Ovary (tissue), 7 donors: ENCODE measurements at regions not wholly inside any gene's neighbourhood (a gene's known extent, or its start where the extent isn't known, plus 50 kb on each side); places are given as distances from the start of the nearest gene placed in this dataset.

ENCODE experiments used
- DNase-seq, 5 donors: peaks; one replicate each; pipeline ENCODE4 v3.0.0-alpha.2; 2019 to 2020
- H3K27ac ChIP-seq, 2 donors: fragments of 200-600 bp; one replicate each; pipeline versions ENCODE4 v1.5.1 to v1.8.0; 2019 to 2022
- H3K27me3 ChIP-seq: fragments of 200-600 bp; one replicate; pipeline ENCODE4 v1.8.0; 2022
- H3K36me3 ChIP-seq: fragments of 200-600 bp; sonication (generic); one replicate; pipeline ENCODE4 v1.5.1; 2019
- H3K4me1 ChIP-seq: one replicate; pipeline ENCODE4 v1.8.1; 2013; ENCODE audit warnings: mild to moderate bottlenecking, moderate library complexity; ENCODE audit not compliant: insufficient read depth
- H3K4me3 ChIP-seq: fragments of 200-600 bp; sonication (generic); one replicate; pipeline ENCODE4 v1.5.1; 2017
- H3K9me3 ChIP-seq, 2 donors: fragments of 200-600 bp in 1 of 2; sonication (generic) in 1 of 2; one replicate each; pipeline versions ENCODE4 v1.5.1 to v1.8.1; 2013 to 2019; ENCODE audit warnings: mild to moderate bottlenecking in 1 of 2, moderate library complexity in 1 of 2
- CTCF ChIP-seq, 3 donors: fragments of 450-650 bp in 2 of 3; fragments of 200-600 bp in 1 of 3; IDR thresholded peaks; one replicate each; pipeline versions ENCODE4 v1.5.1 to v1.8.0; 2016 to 2022; ENCODE audit warnings: antibody characterized with exemption in 3 of 3, mild to moderate bottlenecking in 1 of 3
- EP300 ChIP-seq: sonication (generic); formaldehyde crosslinking; IDR thresholded peaks from one replicate; pipeline ENCODE4 v1.6.1; 2017; ENCODE audit warnings: antibody characterized with exemption
- POLR2A ChIP-seq: fragments of 450-650 bp; IDR thresholded peaks from one replicate; pipeline ENCODE4 v1.6.1; 2017; ENCODE audit warnings: antibody characterized with exemption, mild to moderate bottlenecking, moderate library complexity
- WGBS, 3 donors: extraction: QIAGEN DNeasy Blood & Tissue Kit in 1 of 3; methylation state at CpG; one replicate each; pipeline versions ENCODE4 v1.1.5 to v1.1.7; 2013 to 2017; 5-methylcytosine and 5-hydroxymethylcytosine counted together
- intact Hi-C, 4 donors: fragments of 100-400 bp; cut with DNase I; formaldehyde crosslinking; loops; one replicate each; pipeline versions ENCODE4 v1.11.0 to v1.15.1; 2022 to 2023
- donor health status: DM: no; HTN: no; CAD: no; lungs with moderate emphysema.
- donor health status: DM: no; HTN: no; CAD: no.
- donor health status: Bipolar disorder and iron deficiency.
- donor health status: DM: no; HTN: no; CAD: no.
- donor health status: DM: yes; HTN: yes; CAD: no.

- DNase-seq, result no peak
- intact Hi-C loops, result no loop called here
- Histone ChIP-seq H3K36me3 (no peaks in the 10 kb centered on the region), H3K27me3 (no peaks in the 10 kb centered on the region), H3K4me1 (no peaks in the 10 kb centered on the region), H3K4me3 (no peak overlapping the region), H3K9me3 (no peaks in the 10 kb centered on the region), H3K27ac (no peak overlapping the region)
- TF ChIP-seq POLR2A, result no peak
- TF ChIP-seq EP300, result no peak
- no peak for TF ChIP-seq CTCF (IDR thresholded peaks at IDR 0.05)
- 32 to 46% (median 43%) methylated on average over 8 of the region's 8 CpGs for WGBS, 3 donors
Measured at GRCh38 chr13:22062478-22063205, 391.8 kb downstream of the FGF9 start.

GRCh38 chr13:22063416-22064124 is 392.7 kb downstream of the FGF9 start:
- Histone ChIP-seq H3K4me1 (no peaks in the 10 kb centered on the region), H3K27ac (no peak overlapping the region), H3K27me3 (no peaks in the 10 kb centered on the region), H3K4me3 (no peak overlapping the region), H3K36me3 (no peaks in the 10 kb centered on the region), H3K9me3 (no peaks in the 10 kb centered on the region)
- intact Hi-C loops, result no loop called here
- no peak for DNase-seq
- TF ChIP-seq CTCF (IDR thresholded peaks at IDR 0.05) (no peak), POLR2A (no peak), EP300 (no peak)
- WGBS, 3 donors, result 86 to 92% (median 87%) methylated on average over 23 of the region's 23 CpGs

DNA sequence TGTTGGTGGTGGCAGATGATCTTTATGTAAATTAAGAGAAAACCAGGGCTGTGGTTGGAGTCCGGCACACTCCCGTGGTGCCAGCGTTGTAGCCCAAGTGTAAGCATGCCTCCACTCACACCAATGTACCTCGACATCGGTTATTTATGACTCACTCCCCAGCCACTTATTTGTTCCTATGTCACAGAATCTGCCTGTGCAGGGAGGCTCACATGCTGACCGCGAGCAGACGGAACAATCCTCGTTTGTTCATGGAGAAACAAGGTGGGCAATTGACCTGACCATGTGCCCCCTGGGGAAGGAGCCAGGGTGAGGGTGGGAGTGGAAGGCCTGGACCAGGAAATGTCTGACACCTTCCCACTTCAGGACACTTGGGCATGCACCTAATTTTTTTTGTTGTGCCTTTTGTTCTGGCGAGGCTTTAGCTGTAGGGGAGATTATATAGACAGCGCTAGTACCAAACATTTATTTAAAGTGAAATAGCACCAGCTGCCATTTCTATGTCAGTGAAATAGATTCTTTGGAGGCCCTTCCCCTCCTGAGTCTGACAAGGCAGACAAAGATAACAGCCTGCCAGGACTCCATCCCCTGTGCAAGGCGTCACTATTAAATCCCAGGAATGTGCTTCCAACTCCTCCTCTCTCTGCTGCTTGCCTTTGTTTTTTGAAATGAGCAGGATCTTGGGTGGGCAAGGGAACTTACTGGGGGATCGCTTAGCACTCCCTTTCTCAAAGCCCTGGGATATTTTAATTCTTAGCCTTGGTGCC is 394.2 kb downstream of the FGF9 start:
- Histone ChIP-seq H3K4me3 (no peak overlapping the region), H3K36me3 (no peaks in the 10 kb centered on the region), H3K9me3 (no peaks in the 10 kb centered on the region), H3K4me1 (no peaks in the 10 kb centered on the region), H3K27ac (no peak overlapping the region), H3K27me3 (no peaks in the 10 kb centered on the region)
- no peak for DNase-seq
- TF ChIP-seq EP300, result no peak
- no peak for TF ChIP-seq CTCF (IDR thresholded peaks at IDR 0.05)
- no peak for TF ChIP-seq POLR2A
- whole genome bisulfite sequencing, 3 donors, result 40 to 48% (median 42%) methylated on average over 13 of the region's 13 CpGs
- intact Hi-C loops, result no loop called here

DNA sequence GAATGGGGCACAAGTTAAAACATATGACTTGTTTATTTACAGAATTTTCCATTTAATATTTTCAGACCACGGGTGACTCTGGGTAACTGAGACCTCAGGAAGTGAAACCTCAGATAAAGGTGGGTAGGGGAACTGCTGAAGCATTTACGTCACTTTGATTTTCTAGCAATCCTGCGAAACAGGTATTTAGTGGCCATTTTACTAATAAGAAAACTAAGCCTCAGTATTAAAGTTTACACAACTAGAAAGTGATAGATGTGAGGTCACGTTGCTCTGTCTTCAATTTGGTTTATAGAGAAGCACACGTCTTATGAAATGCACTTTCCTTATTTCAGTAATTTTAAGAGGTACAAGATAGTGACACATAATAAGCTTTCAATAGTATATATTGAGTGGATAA is 402.8 kb downstream of the FGF9 start:
- H3K9me3 ChIP-seq, result no peaks in the 10 kb centered on the region

More for the DNA sequence above, 402.8 kb downstream of the FGF9 start:
- intact Hi-C loops, result no loop called here
- Histone ChIP-seq H3K36me3 (no peaks in the 10 kb centered on the region), H3K27me3 (no peaks in the 10 kb centered on the region), H3K4me3 (no peak overlapping the region), H3K27ac (no peak overlapping the region), H3K4me1 (no peaks in the 10 kb centered on the region)
- no peak for DNase-seq
- WGBS, 3 donors, result 68 to 74% (median 71%) methylated on average over 5 of the region's 5 CpGs
- TF ChIP-seq CTCF (IDR thresholded peaks at IDR 0.05) (no peak), POLR2A (no peak), EP300 (no peak)
